Retina (tissue), 1 donor: ENCODE measurements at regions not wholly inside any gene's neighbourhood (a gene's known extent, or its start where the extent isn't known, plus 50 kb on each side); places are given as distances from the start of the nearest gene placed in this dataset.

Source experiments
- DNase-seq: peaks from one replicate; pipeline ENCODE4 v3.0.0-alpha.2; 2016

GRCh38 chr13:65095161-65096082 lies 2134.7 kb downstream of the PCDH9 start:
- no peak for DNase-seq

GRCh38 chr13:65093357-65093756 lies 2136.8 kb downstream of the PCDH9 start:
- no peak for DNase-seq

GRCh38 chr13:65091031-65091430 lies 2139.1 kb downstream of the PCDH9 start:
- DNase-seq = no peak

- DNase-seq = no peak
Observed at GRCh38 chr13:65090186-65090585, 2139.9 kb downstream of the PCDH9 start.

GRCh38 chr13:65088906-65089305 lies 2141.2 kb downstream of the PCDH9 start:
- no peak for DNase-seq

- no peak for DNase-seq
Observed at GRCh38 chr13:65085977-65086376, 2144.2 kb downstream of the PCDH9 start.

GRCh38 chr13:65074248-65074647 lies 2155.9 kb downstream of the PCDH9 start:
- DNase-seq = no peak

- DNase-seq = no peak
Observed at GRCh38 chr13:65064967-65065366, 2165.2 kb downstream of the PCDH9 start.

GRCh38 chr13:65063753-65064152 lies 2166.4 kb downstream of the PCDH9 start:
- no peak for DNase-seq

- DNase-seq = no peak
Observed at GRCh38 chr13:65057986-65058385, 2172.2 kb downstream of the PCDH9 start.

- DNase-seq = no peak
Observed at GRCh38 chr13:65054277-65054676, 2175.9 kb downstream of the PCDH9 start.

GRCh38 chr13:65036999-65037398 lies 2193.1 kb downstream of the PCDH9 start:
- DNase-seq = no peak

- no peak for DNase-seq
Observed at GRCh38 chr13:65035302-65035701, 2194.8 kb downstream of the PCDH9 start.

- no peak for DNase-seq
Observed at GRCh38 chr13:65034266-65034665, 2195.9 kb downstream of the PCDH9 start.

GRCh38 chr13:65032825-65033224 lies 2197.3 kb downstream of the PCDH9 start:
- DNase-seq = no peak

- no peak for DNase-seq
Observed at GRCh38 chr13:65028101-65028500, 2202.0 kb downstream of the PCDH9 start.

- DNase-seq = no peak
Observed at GRCh38 chr13:65026505-65026904, 2203.6 kb downstream of the PCDH9 start.

GRCh38 chr13:65011378-65011777 lies 2218.8 kb downstream of the PCDH9 start:
- DNase-seq = no peak

GRCh38 chr13:64997438-64997837 lies 2232.7 kb downstream of the PCDH9 start:
- DNase-seq = no peak

- no peak for DNase-seq
Observed at GRCh38 chr13:64993514-64994164, 2236.5 kb downstream of the PCDH9 start.

GRCh38 chr13:64992314-64992713 lies 2237.8 kb downstream of the PCDH9 start:
- DNase-seq = no peak

GRCh38 chr13:64985075-64985474 lies 2245.1 kb downstream of the PCDH9 start:
- no peak for DNase-seq

GRCh38 chr13:64962404-64962803 lies 2267.7 kb downstream of the PCDH9 start:
- DNase-seq = no peak

- no peak for DNase-seq
Observed at GRCh38 chr13:64959276-64959675, 2270.9 kb downstream of the PCDH9 start.
